AG09319 (cell line): ENCODE measurements at regions not wholly inside any gene's neighbourhood (a gene's known extent, or its start where the extent isn't known, plus 50 kb on each side); places are given as distances from the start of the nearest gene placed in this dataset.

Experiments
- DNase-seq: peaks from one replicate; pipeline ENCODE4 v3.0.0-alpha.2; 2010; ENCODE audit warnings: low read depth; ENCODE audit errors: extremely low read depth
- TF ChIP-seq, protein P1 (sequence below): IDR thresholded peaks from 2 replicates; pipeline ENCODE4 v1.5.1; 2011; ENCODE audit warnings: low read depth, mild to moderate bottlenecking, inconsistent platforms, low read length, moderate library complexity

DNA sequence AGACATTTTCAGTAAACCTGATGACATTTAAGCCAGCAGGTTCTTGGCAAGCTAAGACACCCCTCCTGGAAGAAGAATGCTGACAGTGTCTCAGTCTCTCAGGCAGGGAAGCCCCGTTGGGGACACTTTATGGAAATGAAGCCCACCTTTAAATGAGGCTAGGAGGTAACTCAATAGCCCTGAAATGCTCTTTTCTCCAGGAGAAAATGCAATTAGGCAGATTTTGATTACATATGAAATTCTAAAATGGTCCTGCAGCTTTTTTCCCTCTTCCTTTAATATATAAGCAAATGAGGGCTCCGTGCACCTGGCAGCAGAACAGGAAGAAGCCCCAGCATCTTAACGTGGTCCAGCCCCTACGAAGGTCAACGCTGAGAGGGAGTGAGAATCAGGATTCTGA is 65.8 kb upstream of the CHST15 start:
- TF ChIP-seq, protein P1, sequence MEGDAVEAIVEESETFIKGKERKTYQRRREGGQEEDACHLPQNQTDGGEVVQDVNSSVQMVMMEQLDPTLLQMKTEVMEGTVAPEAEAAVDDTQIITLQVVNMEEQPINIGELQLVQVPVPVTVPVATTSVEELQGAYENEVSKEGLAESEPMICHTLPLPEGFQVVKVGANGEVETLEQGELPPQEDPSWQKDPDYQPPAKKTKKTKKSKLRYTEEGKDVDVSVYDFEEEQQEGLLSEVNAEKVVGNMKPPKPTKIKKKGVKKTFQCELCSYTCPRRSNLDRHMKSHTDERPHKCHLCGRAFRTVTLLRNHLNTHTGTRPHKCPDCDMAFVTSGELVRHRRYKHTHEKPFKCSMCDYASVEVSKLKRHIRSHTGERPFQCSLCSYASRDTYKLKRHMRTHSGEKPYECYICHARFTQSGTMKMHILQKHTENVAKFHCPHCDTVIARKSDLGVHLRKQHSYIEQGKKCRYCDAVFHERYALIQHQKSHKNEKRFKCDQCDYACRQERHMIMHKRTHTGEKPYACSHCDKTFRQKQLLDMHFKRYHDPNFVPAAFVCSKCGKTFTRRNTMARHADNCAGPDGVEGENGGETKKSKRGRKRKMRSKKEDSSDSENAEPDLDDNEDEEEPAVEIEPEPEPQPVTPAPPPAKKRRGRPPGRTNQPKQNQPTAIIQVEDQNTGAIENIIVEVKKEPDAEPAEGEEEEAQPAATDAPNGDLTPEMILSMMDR = no peak
- no peak for DNase-seq

DNA sequence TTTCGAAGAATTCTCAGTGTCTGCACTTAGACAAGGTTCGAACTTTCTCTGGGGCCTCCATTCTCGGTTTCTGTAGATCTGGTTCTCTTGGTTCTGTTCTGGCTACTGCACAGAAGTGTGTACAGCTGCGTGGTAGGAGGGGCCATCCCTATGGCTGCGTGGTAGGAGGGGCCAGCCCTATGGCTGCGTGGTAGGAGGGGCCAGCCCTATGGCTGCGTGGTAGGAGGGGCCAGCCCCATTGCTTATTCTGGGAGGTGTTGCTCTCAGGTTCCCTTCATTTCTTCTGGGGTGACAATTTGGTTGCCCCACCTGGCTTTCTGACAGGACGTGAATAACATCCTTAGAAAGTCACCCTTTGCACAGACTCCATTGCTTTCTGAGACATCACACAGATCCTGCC is 65.2 kb upstream of the CHST15 start:
- TF ChIP-seq, protein P1 = no peak

DNA sequence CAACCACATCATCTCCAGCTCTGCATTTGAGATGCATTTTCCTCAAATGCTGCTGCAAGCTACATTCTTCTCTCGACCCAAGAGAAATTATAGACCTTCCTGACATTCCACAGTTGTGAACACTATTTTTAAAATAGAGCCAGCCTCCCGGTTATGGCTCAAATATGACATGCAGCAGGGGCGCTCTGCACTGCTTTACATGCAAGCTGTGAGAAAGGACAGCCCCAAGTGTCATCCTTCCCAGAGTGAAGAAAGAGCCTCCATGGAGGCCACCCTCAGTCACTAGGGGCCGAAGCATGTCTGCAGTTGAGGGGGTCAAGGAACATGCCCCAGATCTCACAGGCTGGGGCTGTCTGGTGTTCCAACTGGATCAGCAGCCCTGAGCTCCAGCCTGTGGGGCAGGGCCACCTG is 63.9 kb upstream of the CHST15 start:
- DNase-seq = no peak
- TF ChIP-seq, protein P1 = no peak

More for the DNA sequence above, 65.2 kb upstream of the CHST15 start:
- no peak for DNase-seq

DNA sequence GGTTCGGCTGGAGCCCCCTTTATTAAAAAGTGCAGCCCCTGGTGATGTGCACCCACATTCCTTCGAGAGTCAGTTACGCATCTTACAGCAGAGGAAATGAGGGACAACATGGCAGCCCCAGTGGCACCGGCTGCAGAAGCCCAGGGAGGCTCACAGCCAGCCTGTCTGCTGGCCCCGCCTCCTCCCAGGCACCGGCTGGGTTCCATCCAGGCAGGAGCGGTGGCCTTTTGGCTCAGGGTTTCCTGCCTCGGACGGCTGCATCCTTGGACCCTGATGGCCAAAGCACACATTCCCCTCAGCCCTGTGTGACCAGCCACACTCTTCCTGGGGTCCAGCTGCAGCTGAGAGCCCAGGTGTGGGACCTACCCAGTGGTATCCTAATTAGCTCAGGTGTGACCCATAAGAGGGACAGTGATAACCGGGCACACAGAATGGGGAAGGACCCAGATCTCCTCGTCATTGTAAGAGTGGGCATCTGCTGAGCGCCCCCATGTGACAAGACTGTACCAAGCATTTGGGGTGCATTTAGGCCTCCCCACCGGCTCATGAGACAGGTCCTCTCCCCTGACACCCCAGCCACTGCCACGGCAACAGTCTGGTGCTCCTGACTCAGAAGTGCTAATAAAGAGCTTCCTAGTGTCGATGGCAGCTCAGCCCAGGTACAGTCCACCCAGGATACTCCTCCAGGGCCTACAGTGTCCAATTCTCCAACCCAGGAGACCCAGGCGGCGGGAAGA is 63.3 kb upstream of the CHST15 start:
- DNase-seq = no peak
- TF ChIP-seq, protein P1 = no peak

DNA sequence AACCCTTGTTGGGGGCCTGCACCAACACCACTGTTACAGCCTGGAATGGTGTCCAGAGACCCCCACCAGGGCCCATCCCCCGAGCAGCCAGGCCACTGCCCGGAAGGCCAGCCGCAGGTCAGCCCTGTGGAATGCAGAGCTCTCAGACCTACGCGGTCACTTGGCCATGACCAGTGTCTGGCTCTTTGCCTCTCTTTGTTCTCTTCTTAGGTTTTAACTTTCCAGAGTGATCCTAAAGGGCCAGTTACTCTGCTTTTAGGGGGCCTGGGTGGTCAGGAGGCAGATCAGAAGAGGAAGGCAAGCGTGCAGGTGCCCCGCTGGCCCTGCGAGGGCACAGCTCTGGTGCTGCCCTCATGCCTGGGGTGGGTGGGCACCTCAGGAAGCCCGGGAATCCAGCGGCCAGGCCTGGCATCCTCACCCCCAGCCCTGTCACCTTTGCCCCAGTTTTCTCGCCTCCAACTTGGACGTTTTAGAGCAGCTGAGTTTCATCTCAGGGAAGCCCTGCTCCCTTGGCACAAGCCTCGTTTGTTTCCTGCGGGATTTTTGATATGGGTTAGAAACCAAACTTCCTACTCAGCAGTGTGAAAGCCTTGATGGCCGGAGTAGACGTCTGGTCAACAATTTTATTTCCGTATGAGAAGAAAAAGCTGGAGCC is 62.5 kb upstream of the CHST15 start:
- no peak for DNase-seq
- TF ChIP-seq, protein P1 = no peak

DNA sequence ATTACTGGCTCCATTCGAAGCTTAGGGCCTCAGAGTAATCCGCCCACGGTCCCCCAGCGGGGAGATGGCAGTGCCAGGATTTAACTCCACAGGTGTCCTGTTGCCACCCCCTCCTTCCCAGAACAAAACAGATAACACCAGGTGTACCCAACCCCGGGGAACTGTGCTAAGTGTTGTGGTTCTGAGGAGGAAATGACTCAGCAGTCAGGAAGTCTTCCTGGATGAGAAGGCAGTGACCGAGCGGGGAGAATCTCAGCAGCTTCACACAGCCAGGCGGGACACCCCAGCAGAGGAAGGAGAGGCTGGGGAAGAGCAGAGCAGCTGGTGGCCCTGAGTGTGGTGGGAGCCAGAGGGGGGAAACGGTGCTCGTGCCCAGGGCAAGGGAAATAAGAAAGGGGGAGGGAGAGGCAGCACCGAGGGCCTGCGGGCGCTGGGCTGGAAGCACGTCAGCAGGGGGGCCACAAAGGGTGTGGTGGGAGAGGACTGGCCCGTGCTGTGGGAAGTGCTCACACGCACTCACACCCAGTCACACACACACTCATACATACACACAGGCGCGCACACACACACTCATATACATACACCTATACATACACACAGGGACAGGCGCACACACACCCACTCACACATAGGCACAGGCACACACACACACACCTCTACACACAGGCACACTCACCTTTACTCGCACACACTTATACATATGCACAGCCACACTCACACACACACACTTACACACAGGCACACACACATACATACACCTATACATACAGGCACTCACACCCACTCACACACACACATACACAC is 59.8 kb upstream of the CHST15 start:
- TF ChIP-seq, protein P1 = no peak

More for the DNA sequence above, 59.8 kb upstream of the CHST15 start:
- DNase-seq = no peak
